OCI-LY7 (cell line): ENCODE measurements at regions not wholly inside any gene's neighbourhood (a gene's known extent, or its start where the extent isn't known, plus 50 kb on each side); places are given as distances from the start of the nearest gene placed in this dataset.

Experiments
- BruUV-seq: library from RNA; stranded (reverse); fragments of 400-500 nt; replicated peaks from 2 replicates; lab custom pipeline; 2021; lab: Mats Ljungman, UMichigan
- CTCF ChIA-PET: fragments of 300-600 bp; sonication (Branson Sonifier 250); formaldehyde crosslinking; loops from one replicate; lab custom pipeline; 2022; ENCODE audit warnings: antibody characterized with exemption; ENCODE audit not compliant: unreplicated experiment; lab: Charles Lee
- POLR2A ChIA-PET: fragments of 300-600 bp; sonication (Branson Sonifier 250); formaldehyde crosslinking; loops from one replicate; lab custom pipeline; 2022; ENCODE audit warnings: antibody characterized with exemption; lab: Charles Lee
- DNase-seq: peaks from one replicate; pipeline ENCODE4 v3.0.0-alpha.2; 2015; ENCODE audit warnings: low spot score
- H2AFZ ChIP-seq: fragments of 200-600 bp; sonication (generic), shearing (Covaris generic); 2 replicates; pipeline ENCODE4 v1.6.1; 2014; ENCODE audit warnings: mild to moderate bottlenecking, antibody characterized with exemption, low read length, moderate library complexity
- H3K27ac ChIP-seq: fragments of 200-600 bp; sonication (generic); 2 replicates; pipeline ENCODE4 v1.5.1; 2014; ENCODE audit warnings: mixed run types, low read depth, mild to moderate bottlenecking, moderate library complexity, low read length, inconsistent platforms; ENCODE audit not compliant: poor library complexity, severe bottlenecking
- H3K36me3 ChIP-seq: fragments of 200-600 bp; sonication (generic); 2 replicates; pipeline ENCODE4 v1.6.1; 2014; ENCODE audit warnings: mild to moderate bottlenecking, antibody characterized with exemption, low read length, moderate library complexity, mixed read lengths; ENCODE audit not compliant: insufficient read depth
- H3K4me1 ChIP-seq: fragments of 200-600 bp; sonication (generic); 2 replicates; pipeline ENCODE4 v1.5.1; 2014; ENCODE audit warnings: mild to moderate bottlenecking, low read length; ENCODE audit not compliant: insufficient read depth, poor library complexity, severe bottlenecking
- H3K4me2 ChIP-seq: fragments of 200-600 bp; sonication (generic); 2 replicates; pipeline ENCODE4 v1.6.1; 2014; ENCODE audit warnings: mild to moderate bottlenecking, low read length
- H3K4me3 ChIP-seq: fragments of 200-600 bp; sonication (generic); 2 replicates; pipeline ENCODE4 v1.5.1; 2014; ENCODE audit warnings: mild to moderate bottlenecking, low read depth, low read length; ENCODE audit not compliant: poor library complexity, severe bottlenecking
- H3K79me2 ChIP-seq: fragments of 200-600 bp; sonication (generic); 2 replicates; pipeline ENCODE4 v1.6.1; 2016; ENCODE audit warnings: low read depth, mild to moderate bottlenecking, low read length, moderate library complexity, mixed read lengths; ENCODE audit not compliant: insufficient read depth
- H3K9me2 ChIP-seq: fragments of 200-600 bp; sonication (generic); 2 replicates; pipeline ENCODE4 v1.6.1; 2016; ENCODE audit warnings: mild to moderate bottlenecking, low read length, mixed read lengths; ENCODE audit not compliant: insufficient read depth
- H3K9me3 ChIP-seq: fragments of 200-600 bp; sonication (generic); 2 replicates; pipeline ENCODE4 v1.6.1; 2014; ENCODE audit warnings: mild to moderate bottlenecking, mixed run types, low read length, mixed read lengths
- H4K20me1 ChIP-seq: fragments of 200-600 bp; sonication (generic); 2 replicates; pipeline ENCODE4 v1.6.1; 2014; ENCODE audit warnings: mild to moderate bottlenecking, antibody characterized with exemption, low read length, moderate library complexity, mixed read lengths; ENCODE audit not compliant: insufficient read depth
- EZH2phosphoT487 ChIP-seq: fragments of 200-600 bp; sonication (generic); IDR thresholded peaks from 2 replicates; pipeline ENCODE4 v1.6.1; 2018; ENCODE audit warnings: low read depth, borderline replicate concordance, mild to moderate bottlenecking, mixed run types, antibody characterized with exemption, low read length, moderate library complexity, mixed read lengths
- intact Hi-C: fragments of 100-400 bp; cut with micrococcal nuclease; formaldehyde crosslinking; loops from one replicate; pipeline ENCODE4 v1.10.0; 2022; ENCODE audit not compliant: unreplicated experiment
- TF ChIP-seq, protein P1 (sequence below): fragments of 200-600 bp; sonication (generic); conservative IDR thresholded peaks from 2 replicates; pipeline ENCODE4 v1.5.1; 2014; ENCODE audit warnings: mild to moderate bottlenecking, antibody characterized with exemption, low read length, moderate library complexity, mixed read lengths

DNA sequence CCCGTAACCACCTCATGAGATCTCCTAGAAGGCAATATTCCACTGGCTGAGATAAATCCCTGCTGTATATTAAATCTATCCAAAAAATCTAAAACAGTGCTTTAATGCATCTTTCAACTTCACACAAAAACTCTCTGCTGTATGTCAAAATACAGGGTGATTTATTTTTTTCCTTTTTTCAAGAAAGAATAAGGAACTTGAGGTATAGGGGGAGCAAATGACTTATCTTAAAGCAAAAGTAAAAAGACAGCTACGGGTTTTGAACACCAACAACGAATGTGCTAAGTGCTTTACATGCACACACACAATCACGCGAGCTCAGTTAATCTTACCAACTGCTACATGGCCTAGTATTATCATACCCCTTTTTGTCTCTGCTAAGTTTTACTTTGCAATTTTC lies 168.9 kb upstream of the PHF14 start:
- POLR2A ChIA-PET, result no interaction called here
- CTCF ChIA-PET, result no interaction called here
- H3K27ac ChIP-seq, result no peak overlapping the region
- BruUV-seq, result no TSS peak
- no peaks in the 10 kb centered on the region for H4K20me1 ChIP-seq
- H3K9me2 ChIP-seq, result no peaks in the 10 kb centered on the region
- no peaks in the 10 kb centered on the region for H3K4me1 ChIP-seq
- no peaks in the 10 kb centered on the region for H3K79me2 ChIP-seq
- H3K9me3 ChIP-seq, result no peaks in the 10 kb centered on the region
- no peak overlapping the region for H2AFZ ChIP-seq
- DNase-seq, result no peak
- no peaks in the 10 kb centered on the region for H3K36me3 ChIP-seq
- TF ChIP-seq, protein P1, sequence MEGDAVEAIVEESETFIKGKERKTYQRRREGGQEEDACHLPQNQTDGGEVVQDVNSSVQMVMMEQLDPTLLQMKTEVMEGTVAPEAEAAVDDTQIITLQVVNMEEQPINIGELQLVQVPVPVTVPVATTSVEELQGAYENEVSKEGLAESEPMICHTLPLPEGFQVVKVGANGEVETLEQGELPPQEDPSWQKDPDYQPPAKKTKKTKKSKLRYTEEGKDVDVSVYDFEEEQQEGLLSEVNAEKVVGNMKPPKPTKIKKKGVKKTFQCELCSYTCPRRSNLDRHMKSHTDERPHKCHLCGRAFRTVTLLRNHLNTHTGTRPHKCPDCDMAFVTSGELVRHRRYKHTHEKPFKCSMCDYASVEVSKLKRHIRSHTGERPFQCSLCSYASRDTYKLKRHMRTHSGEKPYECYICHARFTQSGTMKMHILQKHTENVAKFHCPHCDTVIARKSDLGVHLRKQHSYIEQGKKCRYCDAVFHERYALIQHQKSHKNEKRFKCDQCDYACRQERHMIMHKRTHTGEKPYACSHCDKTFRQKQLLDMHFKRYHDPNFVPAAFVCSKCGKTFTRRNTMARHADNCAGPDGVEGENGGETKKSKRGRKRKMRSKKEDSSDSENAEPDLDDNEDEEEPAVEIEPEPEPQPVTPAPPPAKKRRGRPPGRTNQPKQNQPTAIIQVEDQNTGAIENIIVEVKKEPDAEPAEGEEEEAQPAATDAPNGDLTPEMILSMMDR, result no peak
- TF ChIP-seq EZH2phosphoT487, result no peak
- intact Hi-C loops, result no loop called here
- H3K4me3 ChIP-seq, result no peak overlapping the region
- H3K4me2 ChIP-seq, result no peak overlapping the region

DNA sequence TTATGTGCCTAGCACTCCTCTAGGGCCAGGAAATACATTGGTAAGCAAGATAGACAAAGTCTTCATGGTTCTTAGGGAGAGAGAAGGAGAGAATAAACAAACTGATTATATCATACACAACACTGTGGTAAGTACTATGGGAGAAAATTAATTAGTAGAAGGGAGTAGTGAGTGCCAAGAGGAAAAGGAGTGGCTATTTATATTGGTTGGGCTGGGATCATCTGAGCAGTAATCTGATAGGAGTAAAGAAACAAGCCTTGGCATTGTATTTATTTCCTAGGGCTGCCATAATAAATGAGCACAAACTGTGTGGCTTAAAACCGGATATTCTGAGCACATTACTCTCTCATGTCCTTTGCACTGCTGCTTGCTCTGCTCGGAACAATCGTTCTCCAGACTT lies 158.1 kb upstream of the PHF14 start:
- TF ChIP-seq, protein P1, result no peak
- no peak for TF ChIP-seq EZH2phosphoT487
- ChIA-PET POLR2A (no interaction called here), CTCF (no interaction called here)
- Histone ChIP-seq H3K9me3 (no peaks in the 10 kb centered on the region), H2AFZ (no peak overlapping the region), H3K4me3 (no peak overlapping the region), H4K20me1 (no peaks in the 10 kb centered on the region), H3K36me3 (no peaks in the 10 kb centered on the region), H3K4me2 (no peak overlapping the region), H3K9me2 (no peaks in the 10 kb centered on the region), H3K27ac (no peak overlapping the region), H3K79me2 (no peaks in the 10 kb centered on the region), H3K4me1 (no peaks in the 10 kb centered on the region)
- intact Hi-C loops, result no loop called here
- no peak for DNase-seq
- BruUV-seq, result no TSS peak

DNA sequence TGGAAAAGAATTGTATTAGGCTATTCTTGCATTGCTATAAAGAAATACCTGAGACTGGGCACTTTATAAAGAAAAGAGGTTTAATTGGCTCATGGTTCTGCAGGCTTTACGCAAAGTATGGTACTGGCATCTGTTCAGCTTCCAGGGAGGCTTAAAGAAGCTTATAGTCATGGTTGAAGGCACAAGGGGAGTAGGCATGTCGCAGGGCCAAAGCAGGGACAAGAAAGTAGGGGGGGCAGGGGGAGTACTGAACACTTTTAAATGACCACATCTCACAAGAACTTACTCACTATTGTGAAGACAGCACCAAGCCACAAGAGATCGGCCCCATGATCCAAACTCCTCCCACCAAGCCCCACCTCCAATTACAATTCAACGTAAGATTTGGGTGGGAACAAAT lies 152.5 kb upstream of the PHF14 start:
- Histone ChIP-seq H3K27ac (no peak overlapping the region), H3K36me3 (no peaks in the 10 kb centered on the region), H3K4me1 (no peaks in the 10 kb centered on the region), H3K79me2 (no peaks in the 10 kb centered on the region), H3K4me2 (no peak overlapping the region), H4K20me1 (no peaks in the 10 kb centered on the region), H2AFZ (no peak overlapping the region), H3K9me2 (no peaks in the 10 kb centered on the region), H3K9me3 (no peaks in the 10 kb centered on the region), H3K4me3 (no peak overlapping the region)
- ChIA-PET CTCF (no interaction called here), POLR2A (interaction anchor here (0.7 to 1.2 kb wide), 3 partner anchors 20 to 42 kb away, joined by 3 to 4 read pairs (median 4); no protein-coding TSS in a partner anchor)
- TF ChIP-seq, protein P1, result no peak
- TF ChIP-seq EZH2phosphoT487, result no peak
- no TSS peak for BruUV-seq
- DNase-seq, result no peak
- intact Hi-C loops, result no loop called here
